Gastroesophageal sphincter (tissue), 3 donors: ENCODE measurements at regions not wholly inside any gene's neighbourhood (a gene's known extent, or its start where the extent isn't known, plus 50 kb on each side); places are given as distances from the start of the nearest gene placed in this dataset.

Experiments used
- CTCF ChIP-seq, 4 experiments: fragments of 200-600 bp in 2 of 4; fragments of 450-650 bp in 2 of 4; sonication (generic) in 1 of 4; IDR thresholded peaks; one replicate each; pipeline ENCODE4 v1.5.1; 2017 to 2019; ENCODE audit warnings: antibody characterized with exemption in 4 of 4, mild to moderate bottlenecking in 2 of 4, moderate library complexity in 2 of 4
- POLR2AphosphoS5 ChIP-seq: sonication (generic); formaldehyde crosslinking; IDR thresholded peaks from one replicate; pipeline ENCODE4 v1.6.1; 2017; ENCODE audit warnings: antibody characterized with exemption

GRCh38 chr11:103534959-103535358 lies 425.7 kb downstream of the DYNC2H1 start:
- TF ChIP-seq POLR2AphosphoS5 (no peak), CTCF (IDR thresholded peaks at IDR 0.05) (no peak)
